Fibroblast of upper back skin (primary cell): ENCODE measurements at regions not wholly inside any gene's neighbourhood (a gene's known extent, or its start where the extent isn't known, plus 50 kb on each side); places are given as distances from the start of the nearest gene placed in this dataset.
A peak's percentile ranks its signal among the peaks of the same experiment; 100 is the strongest.
"Not testable (repeated sequence)": the region's sequence is repeated elsewhere in the genome, so short reads cannot be mapped to it uniquely, and the experiment has no call there.

Experiments
- DNase-seq: peaks from one replicate; pipeline ENCODE4 v3.0.0-alpha.2; 2013

GRCh38 chr3:15851735-15852134 lies 54.0 kb upstream of the ANKRD28 start:
- no peak for DNase-seq

DNA sequence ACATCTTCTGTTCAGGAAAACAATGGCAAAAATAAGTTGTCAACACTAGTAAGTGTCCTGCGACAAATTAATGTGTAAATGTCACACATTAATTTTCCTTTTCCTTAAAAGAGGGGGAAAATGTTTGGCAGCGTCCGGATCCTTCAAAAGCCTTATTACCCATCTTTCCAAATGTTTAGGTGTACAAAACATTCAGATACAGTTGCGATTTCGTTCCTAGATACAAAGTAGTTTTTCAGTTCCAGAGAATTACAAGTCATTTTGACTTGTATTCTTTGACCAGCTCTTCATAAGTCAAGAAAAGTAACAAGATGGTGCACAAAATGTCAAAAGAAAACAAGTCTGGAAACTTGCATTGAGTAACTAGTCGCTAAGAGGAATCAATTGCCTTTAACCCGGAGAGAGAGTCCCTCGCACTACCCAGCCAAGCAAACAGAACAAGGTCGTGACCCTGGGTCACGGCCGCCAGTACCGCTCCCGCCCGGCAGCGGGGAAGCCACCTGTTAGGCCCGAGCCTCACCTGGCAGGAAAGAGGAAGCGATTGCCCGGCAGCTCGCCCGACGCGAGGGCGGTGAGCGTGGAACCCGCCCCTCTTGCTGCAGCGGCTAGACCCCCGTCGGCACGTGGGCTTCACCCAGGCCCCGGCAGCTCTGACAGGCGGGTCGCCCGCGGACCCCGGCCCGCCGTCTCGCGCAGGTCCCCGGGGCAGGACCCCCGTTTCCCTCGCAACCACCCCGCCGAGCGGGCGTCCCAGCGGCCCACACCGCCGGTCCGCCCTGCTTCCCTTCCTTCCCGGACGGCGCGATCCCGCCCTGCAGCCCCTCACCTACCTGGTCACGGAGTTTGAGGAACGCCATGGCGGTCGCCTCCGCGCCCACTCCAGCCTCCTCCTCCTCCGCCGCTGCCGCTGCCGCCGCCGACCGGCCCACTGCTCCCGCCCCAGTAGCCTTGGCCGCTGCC lies 61.0 kb upstream of the ANKRD28 start:
- DNase-seq, result no peak

DNA sequence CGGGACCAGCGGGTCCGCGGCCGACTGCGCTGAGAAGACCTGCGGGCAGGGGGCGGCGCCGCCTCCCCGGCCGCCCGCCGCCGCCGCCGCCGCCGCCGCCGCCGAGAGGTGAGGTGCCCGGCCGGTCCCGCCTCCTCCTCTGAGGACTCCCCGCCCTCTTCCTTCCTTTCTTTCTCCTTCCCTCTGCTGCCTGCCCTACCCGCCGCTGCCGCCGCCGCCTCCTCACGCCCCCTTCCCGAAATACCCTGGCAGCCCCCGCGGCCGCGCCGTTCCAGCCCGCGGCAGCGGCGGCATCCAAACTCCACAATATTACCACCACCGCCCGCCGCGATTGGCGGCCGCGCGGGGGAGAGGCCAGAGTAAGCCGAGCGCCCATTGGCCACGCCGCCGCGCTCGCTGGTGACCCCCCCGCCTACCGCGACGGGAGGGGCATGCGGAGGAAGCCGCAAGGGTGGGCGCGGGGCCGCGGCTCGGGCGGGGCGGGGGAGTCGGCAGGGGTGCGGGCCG lies 61.8 kb upstream of the ANKRD28 start:
- peak; percentile 81 for DNase-seq

DNA sequence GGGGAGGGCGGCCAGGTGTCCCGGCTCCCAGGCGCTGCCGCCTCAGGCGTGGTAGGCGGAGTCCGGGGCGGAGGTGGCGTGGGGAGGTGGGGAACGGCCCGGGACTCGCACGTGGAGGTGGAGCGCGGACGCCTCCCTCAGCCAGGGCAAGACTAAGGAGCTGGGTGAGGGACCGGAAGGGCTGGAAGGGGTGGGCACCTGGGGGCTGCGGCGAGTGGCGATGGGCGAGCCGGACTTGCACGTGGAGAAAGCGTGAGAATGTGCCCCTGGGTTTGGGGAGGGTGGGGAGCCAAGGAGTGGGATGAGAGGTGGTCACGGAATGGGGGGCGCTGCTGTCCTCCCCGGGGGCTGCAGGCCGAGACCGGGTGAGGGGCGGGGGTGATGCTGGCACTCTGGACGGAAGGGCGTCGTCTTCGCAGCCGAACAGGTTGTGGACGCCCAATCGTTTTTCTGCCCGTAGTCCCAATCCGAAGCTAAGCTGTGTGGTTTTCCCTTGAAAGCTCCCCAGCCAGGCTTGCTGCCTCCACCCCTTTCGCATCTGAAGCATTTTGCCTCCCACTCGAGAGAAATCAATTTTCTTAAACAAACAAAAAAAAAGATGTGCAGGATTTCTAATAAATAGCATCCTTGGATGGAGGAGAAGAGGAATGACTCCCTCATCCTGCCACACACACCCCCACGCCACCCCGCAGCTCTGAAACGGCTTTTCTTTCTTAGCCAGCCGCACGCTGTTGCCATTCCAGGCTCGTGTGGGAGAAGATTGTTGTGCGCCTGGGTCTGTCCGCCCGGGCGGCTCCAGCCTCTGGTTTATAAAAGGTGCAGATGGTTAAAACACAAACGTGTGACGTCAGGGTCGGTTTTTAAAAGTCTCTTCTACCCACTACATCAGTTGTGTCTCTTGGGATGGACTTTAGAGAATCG lies 62.5 kb upstream of the ANKRD28 start:
- peak; percentile 41 for DNase-seq

DNA sequence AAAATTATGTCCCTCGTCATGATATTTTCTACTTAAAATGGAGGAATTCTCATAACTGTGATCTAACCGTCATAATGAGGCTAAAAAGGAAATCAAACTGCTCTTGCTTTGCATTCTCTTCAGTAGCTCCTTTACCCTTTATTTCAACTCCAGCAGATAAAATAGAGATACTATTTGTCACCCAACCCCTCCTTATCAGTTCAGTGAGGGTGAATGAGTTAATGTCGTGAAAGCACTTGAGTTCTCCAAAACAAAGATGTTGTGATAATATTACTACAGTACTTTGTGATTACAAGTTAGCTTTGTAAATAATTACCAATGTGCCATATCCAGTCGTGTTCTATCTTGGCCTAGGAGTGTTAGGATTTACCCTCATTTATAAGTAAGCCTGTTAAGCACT lies 63.4 kb upstream of the ANKRD28 start:
- DNase-seq, result no peak

DNA sequence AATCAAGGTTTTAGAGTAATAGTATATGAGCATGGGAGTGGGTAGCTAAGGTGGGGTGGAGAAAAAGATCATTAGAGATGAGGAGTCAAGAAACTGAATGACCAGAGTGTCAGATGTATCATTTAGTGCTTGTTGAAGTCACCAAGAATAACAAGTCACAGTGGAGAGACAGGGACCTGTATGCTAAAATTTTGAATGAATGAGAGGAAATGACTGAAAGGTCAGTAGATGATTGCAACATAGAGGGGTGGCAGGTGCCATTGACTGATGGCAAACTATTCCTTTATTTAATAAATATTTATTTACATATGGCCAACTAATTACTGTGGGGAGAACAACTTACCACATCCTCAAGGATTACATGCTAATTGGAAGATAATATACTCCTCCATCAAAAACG lies 75.0 kb upstream of the ANKRD28 start:
- no peak for DNase-seq

DNA sequence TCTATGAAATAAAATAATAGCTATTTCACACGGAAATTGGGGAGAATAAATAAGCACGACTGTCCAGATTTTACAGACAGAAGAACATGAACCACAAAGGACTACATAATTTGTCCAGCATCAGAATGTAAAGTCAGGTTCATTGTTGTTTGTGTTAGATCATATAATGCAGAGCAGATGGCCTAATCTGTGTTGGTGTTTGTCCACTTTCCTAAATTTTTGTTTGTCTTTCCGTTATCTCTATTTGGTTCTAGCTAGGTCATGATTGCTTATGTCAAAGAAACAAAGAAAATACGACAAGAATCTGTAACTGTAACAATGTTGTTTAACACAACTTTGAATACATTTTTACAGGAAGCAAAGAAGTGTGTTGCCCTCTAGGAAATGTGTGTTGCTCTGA lies 75.6 kb upstream of the ANKRD28 start:
- no peak for DNase-seq

DNA sequence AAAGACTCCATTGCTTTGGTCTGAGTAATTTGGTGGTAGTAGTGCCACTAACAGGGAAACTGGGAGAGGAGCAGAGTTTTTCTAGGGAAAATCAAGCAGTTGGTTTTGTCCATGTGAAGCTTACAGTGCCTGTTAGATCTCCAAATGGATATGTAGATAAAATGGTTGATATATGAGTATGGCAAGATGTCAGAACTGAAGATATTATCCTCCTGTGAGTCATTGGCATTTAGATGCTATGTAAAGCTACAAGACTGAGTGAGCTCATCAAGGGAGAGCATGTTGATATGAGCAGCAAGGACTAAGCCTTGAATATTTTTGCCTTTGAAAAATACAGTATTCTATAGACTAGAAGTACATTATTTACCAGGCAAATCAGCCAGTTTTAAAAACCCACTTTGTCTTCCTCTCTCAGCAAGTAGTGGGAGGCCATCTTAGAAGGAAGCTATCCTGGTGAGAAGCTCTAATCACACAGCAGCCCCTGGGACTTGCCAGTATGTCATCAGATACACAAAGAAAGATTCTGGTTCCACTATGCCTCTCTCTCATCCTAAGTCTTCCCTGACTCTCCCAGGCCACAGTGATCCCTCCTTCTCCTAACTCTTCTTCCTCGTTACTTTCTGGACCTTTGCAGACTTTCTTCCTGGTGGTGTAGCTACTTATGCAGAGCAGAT lies 77.4 kb upstream of the ANKRD28 start:
- DNase-seq, result peak; percentile 87

- DNase-seq, result no peak
Observed at GRCh38 chr3:15876669-15877068, 78.9 kb upstream of the ANKRD28 start.

DNA sequence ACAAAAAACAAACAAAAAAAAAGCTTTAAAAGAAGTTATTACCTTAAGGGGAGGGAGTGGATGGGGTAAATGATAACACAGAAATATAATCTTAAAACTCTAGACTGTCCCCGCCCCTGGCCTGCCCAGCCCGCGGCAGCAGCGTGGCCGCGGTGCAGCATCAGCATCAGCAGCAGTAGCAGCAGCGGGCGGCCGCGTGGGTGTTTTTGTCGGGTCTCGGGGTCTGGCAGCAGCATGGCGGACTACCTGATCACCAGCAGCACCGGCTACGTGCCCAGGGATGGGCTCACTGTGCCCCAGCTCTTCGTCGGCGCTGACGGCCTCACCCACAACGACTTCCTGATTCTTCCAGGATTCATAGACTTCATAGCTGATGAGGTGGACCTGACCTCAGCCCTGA lies 80.0 kb upstream of the ANKRD28 start:
- no peak for DNase-seq

- not testable (repeated sequence) for DNase-seq
Observed at GRCh38 chr3:15879787-15880186, 82.0 kb upstream of the ANKRD28 start.

- DNase-seq, result no peak
Observed at GRCh38 chr3:15882577-15882976, 84.8 kb upstream of the ANKRD28 start.

GRCh38 chr3:15884132-15884531 lies 86.4 kb upstream of the ANKRD28 start:
- DNase-seq, result no peak

DNA sequence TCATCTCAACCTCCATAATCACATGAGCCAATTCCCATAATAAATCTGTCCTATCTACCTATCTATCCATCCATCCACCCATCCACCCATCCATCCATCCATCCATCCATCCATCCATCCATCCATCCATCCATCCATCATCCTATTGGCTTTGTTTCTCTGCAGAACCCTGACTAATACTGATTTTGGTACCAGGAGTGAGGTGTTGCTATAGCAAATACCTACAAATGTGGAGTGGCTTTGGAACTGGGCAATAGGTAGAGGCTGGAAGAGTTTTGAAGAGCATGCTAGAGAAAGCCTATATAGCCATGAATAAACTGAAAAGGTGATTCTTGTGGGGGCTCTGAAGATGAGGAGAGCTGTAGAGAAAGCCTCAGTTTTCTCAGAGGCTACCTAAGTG lies 88.7 kb upstream of the ANKRD28 start:
- DNase-seq, result no peak

DNA sequence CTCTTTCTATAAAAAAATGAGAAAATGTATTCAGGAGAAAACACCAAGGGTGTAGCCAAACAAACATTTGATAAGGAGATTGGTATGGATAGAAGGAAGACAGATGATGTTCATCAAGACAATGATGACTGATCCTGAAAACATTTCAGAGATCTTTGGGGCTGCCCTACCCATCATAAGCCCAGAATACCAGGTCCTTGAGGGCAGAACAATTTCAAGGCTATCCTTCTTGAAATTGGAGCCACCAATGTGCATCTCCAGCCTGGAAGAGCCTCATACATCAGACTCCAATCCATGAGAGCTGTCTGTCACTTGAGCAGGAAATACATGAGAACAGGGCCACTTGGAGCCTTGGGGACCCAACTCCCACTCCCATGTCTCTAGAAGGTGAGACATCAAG lies 89.5 kb upstream of the ANKRD28 start:
- no peak for DNase-seq

DNA sequence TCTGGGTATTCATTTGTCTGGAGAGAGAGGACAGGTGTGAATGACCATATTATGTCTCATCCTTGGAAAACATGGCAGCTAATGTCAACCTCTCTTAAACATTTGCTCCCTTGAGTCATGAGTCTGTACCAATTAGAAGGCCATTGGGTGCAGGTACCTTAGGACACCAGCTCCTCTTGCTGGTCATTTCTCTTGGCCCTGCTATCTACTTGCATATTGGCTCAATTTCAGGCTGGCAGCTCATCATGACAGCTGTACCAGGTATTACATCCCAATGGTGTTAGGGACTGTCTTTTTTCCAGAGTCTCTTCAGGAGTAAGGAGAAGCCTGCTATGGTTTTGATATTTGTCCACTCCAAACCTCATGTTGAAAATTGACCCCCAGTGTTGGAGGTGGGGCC lies 92.2 kb upstream of the ANKRD28 start:
- DNase-seq, result no peak

- DNase-seq, result peak; percentile 47
Observed at GRCh38 chr3:15892311-15893227, 94.8 kb upstream of the ANKRD28 start.

- no peak for DNase-seq
Observed at GRCh38 chr3:15894382-15894781, 96.6 kb upstream of the ANKRD28 start.

DNA sequence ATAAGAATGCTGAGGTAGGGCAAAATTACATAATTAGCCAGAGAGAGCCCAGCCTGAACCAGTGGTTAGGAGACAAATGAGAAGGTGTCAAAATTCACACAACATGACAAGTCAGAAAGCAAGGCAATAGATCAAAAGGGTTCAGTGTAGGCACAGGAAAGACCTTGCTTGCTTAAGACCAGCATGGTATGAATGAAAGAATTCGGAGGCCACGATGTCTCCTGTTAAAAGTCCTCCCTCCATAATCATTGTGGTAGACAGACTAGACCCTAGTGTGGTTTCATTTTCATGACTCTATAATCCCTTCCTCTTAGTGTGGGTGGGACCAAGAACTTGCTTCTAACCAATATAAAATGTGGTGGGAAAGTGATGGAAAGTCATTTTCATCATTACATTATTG lies 98.7 kb upstream of the ANKRD28 start:
- no peak for DNase-seq

- DNase-seq, result peak; percentile 86
Observed at GRCh38 chr3:15899388-15899787, 101.6 kb upstream of the ANKRD28 start.

- DNase-seq, result peak; percentile 10
Observed at GRCh38 chr3:15903164-15903563, 105.4 kb upstream of the ANKRD28 start.
